ENCODE measurements at regions not wholly inside any gene's neighbourhood (a gene's known extent, or its start where the extent isn't known, plus 50 kb on each side); places are given as distances from the start of the nearest gene placed in this dataset.
A peak's percentile ranks its signal among the peaks of the same experiment; 100 is the strongest.

DNA sequence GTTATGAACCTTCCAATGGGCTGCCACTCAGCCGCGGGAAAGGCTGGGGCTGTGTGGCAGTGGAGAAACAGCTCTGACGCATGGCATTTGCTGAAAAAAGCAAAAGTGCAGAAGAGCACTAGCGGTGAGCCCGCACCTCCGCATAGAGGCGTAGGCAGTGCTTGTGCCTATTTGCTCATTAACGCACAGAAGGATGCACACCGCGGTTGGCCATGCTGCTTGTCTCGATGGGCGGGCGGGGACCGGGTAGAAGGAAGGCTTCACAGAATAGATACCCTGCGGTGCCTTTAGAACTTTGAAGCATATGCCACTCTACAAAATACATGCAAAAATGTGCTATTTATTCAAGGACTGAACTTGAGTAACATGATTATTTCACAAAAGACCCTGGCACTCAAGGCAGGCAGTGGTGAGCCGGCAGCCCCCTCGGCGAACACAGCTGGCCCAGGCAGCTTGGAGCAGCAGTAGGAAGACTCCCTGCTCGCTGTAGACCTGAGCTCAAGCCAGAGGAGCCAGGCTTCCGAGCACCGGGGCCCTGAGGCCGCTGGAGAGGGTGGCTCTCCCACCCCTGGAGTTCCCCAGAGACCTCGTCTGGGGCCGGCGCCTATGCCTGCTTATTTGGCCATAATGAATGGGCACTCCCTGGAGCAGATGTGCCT is 71.5 kb downstream of the SIK1 start:
- DNase-seq (ENCODE audit: low spot score), result peak; percentile 40
- ChIA-PET CTCF (no interaction called here), POLR2A (ENCODE audit: low non-redundant PET) (no interaction called here)
- Histone ChIP-seq H3K4me1 (ENCODE audit: insufficient read depth, low read length, poor library complexity, severe bottlenecking) (peaks cover 6% of the 10 kb centered on the region), H3K4me3 (ENCODE audit: low read depth, low read length, poor library complexity, severe bottlenecking) (no peak overlapping the region), H3K27me3 (replicated peaks; ENCODE audit: insufficient read depth, low read depth, low read length, poor library complexity) (no peaks in the 10 kb centered on the region), H3K27ac (ENCODE audit: low read depth, low read length, poor library complexity, severe bottlenecking) (no peak overlapping the region), H3K9me3 (ENCODE audit: low read depth, low read length, poor library complexity, severe bottlenecking) (no peaks in the 10 kb centered on the region), H3K36me3 (ENCODE audit: insufficient read depth, low read length, poor library complexity, severe bottlenecking) (no peaks in the 10 kb centered on the region)
- intact Hi-C loops (cut with micrococcal nuclease; ENCODE audit: unreplicated experiment), result no loop called here
- TF ChIP-seq CTCF (conservative IDR thresholded peaks at IDR 0.05; ENCODE audit: low read depth, low read length) (no peak), EZH2 (IDR thresholded peaks at IDR 0.05; ENCODE audit: borderline replicate concordance, low read depth, low read length, poor library complexity, severe bottlenecking) (no peak)
- BruUV-seq (replicated peaks), result no TSS peak

GRCh38 chr21:43354666-43355065 is 72.3 kb downstream of the SIK1 start:
- no peak overlapping the region for H3K27ac ChIP-seq (ENCODE audit: low read depth, low read length, poor library complexity, severe bottlenecking)
- no peak for TF ChIP-seq EZH2 (IDR thresholded peaks at IDR 0.05; ENCODE audit: borderline replicate concordance, low read depth, low read length, poor library complexity, severe bottlenecking)
- no peak for TF ChIP-seq CTCF (conservative IDR thresholded peaks at IDR 0.05; ENCODE audit: low read depth, low read length)
- no TSS peak for BruUV-seq (replicated peaks)
- H3K27me3 ChIP-seq (replicated peaks; ENCODE audit: insufficient read depth, low read depth, low read length, poor library complexity), result no peaks in the 10 kb centered on the region
- DNase-seq (ENCODE audit: low spot score), result no peak
- H3K4me1 ChIP-seq (ENCODE audit: insufficient read depth, low read length, poor library complexity, severe bottlenecking), result peaks cover 6% of the 10 kb centered on the region
- H3K4me3 ChIP-seq (ENCODE audit: low read depth, low read length, poor library complexity, severe bottlenecking), result no peak overlapping the region
- POLR2A ChIA-PET (ENCODE audit: low non-redundant PET), result no interaction called here
- CTCF ChIA-PET, result no interaction called here
- H3K36me3 ChIP-seq (ENCODE audit: insufficient read depth, low read length, poor library complexity, severe bottlenecking), result no peaks in the 10 kb centered on the region
- no peaks in the 10 kb centered on the region for H3K9me3 ChIP-seq (ENCODE audit: low read depth, low read length, poor library complexity, severe bottlenecking)
- intact Hi-C loops (cut with micrococcal nuclease; ENCODE audit: unreplicated experiment), result no loop called here

DNA sequence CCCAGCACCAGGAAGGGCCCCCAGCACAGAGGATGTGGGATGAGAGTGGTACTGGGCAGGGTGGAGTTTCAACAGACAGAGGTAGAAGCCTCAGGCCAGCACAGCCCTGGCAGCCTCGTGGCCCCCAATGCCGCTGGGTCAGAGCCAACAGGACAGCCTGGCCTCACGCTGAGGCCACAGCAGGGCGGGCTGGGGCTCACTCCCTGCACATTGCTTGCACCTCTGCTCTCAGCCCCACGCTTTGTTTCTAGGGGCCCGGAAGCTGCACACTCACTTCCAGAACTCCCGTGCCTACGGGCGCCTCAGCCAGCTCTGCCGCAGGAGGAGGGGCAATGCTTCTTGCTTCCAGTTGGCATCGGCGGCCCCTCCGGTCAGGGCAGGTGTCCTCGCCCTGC is 72.9 kb downstream of the SIK1 start:
- POLR2A ChIA-PET (ENCODE audit: low non-redundant PET), result no interaction called here
- Histone ChIP-seq H3K4me1 (ENCODE audit: insufficient read depth, low read length, poor library complexity, severe bottlenecking) (peaks cover 6% of the 10 kb centered on the region), H3K4me3 (ENCODE audit: low read depth, low read length, poor library complexity, severe bottlenecking) (no peak overlapping the region), H3K27me3 (replicated peaks; ENCODE audit: insufficient read depth, low read depth, low read length, poor library complexity) (no peaks in the 10 kb centered on the region), H3K9me3 (ENCODE audit: low read depth, low read length, poor library complexity, severe bottlenecking) (no peaks in the 10 kb centered on the region), H3K36me3 (ENCODE audit: insufficient read depth, low read length, poor library complexity, severe bottlenecking) (no peaks in the 10 kb centered on the region), H3K27ac (ENCODE audit: low read depth, low read length, poor library complexity, severe bottlenecking) (no peak overlapping the region)
- CTCF ChIA-PET, result no interaction called here
- BruUV-seq (replicated peaks), result no TSS peak
- DNase-seq (ENCODE audit: low spot score), result no peak
- TF ChIP-seq EZH2 (IDR thresholded peaks at IDR 0.05; ENCODE audit: borderline replicate concordance, low read depth, low read length, poor library complexity, severe bottlenecking), result no peak
- no peak for TF ChIP-seq CTCF (conservative IDR thresholded peaks at IDR 0.05; ENCODE audit: low read depth, low read length)
- intact Hi-C loops (cut with micrococcal nuclease; ENCODE audit: unreplicated experiment), result no loop called here

Measured in A673 (cell line).